Sigmoid colon (tissue), 3 donors: ENCODE measurements at regions not wholly inside any gene's neighbourhood (a gene's known extent, or its start where the extent isn't known, plus 50 kb on each side); places are given as distances from the start of the nearest gene placed in this dataset.

Source experiments
- CTCF ChIP-seq, 4 experiments: fragments of 450-650 bp in 3 of 4; fragments of 200-600 bp in 1 of 4; IDR thresholded peaks; one replicate each; pipeline ENCODE4 v1.5.1; 2016 to 2019; ENCODE audit warnings: antibody characterized with exemption in 4 of 4, mild to moderate bottlenecking in 3 of 4, moderate library complexity in 2 of 4
- POLR2A ChIP-seq, 2 donors: fragments of 450-650 bp; IDR thresholded peaks; one replicate each; pipeline ENCODE4 v1.6.1; 2016; ENCODE audit warnings: antibody characterized with exemption in 2 of 2, mild to moderate bottlenecking in 2 of 2, moderate library complexity in 2 of 2

GRCh38 chr9:135259273-135259672 lies 171.8 kb downstream of the OLFM1 start:
- no peak for TF ChIP-seq CTCF (IDR thresholded peaks at IDR 0.05)
- no peak for TF ChIP-seq POLR2A (IDR thresholded peaks at IDR 0.05)
